ENCODE measurements at regions not wholly inside any gene's neighbourhood (a gene's known extent, or its start where the extent isn't known, plus 50 kb on each side); places are given as distances from the start of the nearest gene placed in this dataset.

DNA sequence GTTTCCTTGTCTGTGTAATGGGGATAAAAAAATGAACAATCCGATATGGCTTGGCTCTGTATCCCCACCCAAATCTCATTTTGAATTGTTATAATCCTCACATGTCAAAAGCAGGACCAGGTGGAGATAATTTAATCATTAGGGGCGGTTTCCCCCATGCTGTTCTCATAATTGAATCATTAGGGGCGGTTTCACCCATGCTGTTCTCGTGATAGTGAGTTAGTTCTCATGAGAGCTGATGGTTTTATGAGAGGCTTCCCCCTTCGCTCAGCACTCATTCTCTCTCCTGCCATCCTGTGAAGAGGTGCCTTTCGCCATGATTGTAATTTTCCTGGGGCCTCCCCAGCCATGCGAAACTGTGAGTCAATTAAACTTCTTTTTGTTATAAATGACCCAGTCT, 633.5 kb downstream of the RAPGEF2 start:
- H3K9ac ChIP-seq (ENCODE audit: insufficient read depth, low read depth, low read length) = no peak overlapping the region
- no peak for FAIRE-seq
- no TSS peak for BruUV-seq (replicated peaks)
- no peaks in the 10 kb centered on the region for H3K79me2 ChIP-seq (ENCODE audit: insufficient read depth, low read length)
- TF ChIP-seq SALL1 (CRISPR knock-in tag; IDR thresholded peaks at IDR 0.05) (no peak), FIP1L1 (IDR thresholded peaks at IDR 0.05; ENCODE audit: borderline replicate concordance, insufficient read depth, low read depth, low read length) (no peak)
- in situ Hi-C loops (cut with HindIII; ENCODE audit: extremely low pct_ligation_motif_present, low pct_unique_long_range_greater_than_20kb) = no loop called here
- no peaks in the 10 kb centered on the region for H3K4me1 ChIP-seq (ENCODE audit: insufficient read depth, low read length)
- CTCF ChIA-PET (ENCODE audit: low intra/inter-chr PET ratio, low total read pairs) = no interaction called here
- WGBS (ENCODE audit: low lambda C conversion rate) = 5% methylated on average over 6 of the region's 7 CpGs
- no peak for DNase-seq (ENCODE audit: low spot score)
- H2AFZ ChIP-seq (ENCODE audit: low read length) = no peak overlapping the region
- no peak overlapping the region for H3K4me2 ChIP-seq (ENCODE audit: low read depth, low read length)
- intact Hi-C loops (cut with micrococcal nuclease; ENCODE audit: unreplicated experiment) = no loop called here
- no peaks in the 10 kb centered on the region for H3K36me3 ChIP-seq (replicated peaks in 1 of 2; ENCODE audit: control insufficient read depth in 1 of 2, insufficient read depth in 2 of 2, low read length in 2 of 2)
- H3K4me3 ChIP-seq (replicated peaks in 1 of 3; ENCODE audit: insufficient read depth in 1 of 3, low read depth in 2 of 3, low read length in 3 of 3) = no peak overlapping the region
- H3K27ac ChIP-seq (ENCODE audit: extremely low read length, insufficient read depth, low read length) = no peak overlapping the region
- no peaks in the 10 kb centered on the region for H3K9me3 ChIP-seq (ENCODE audit: low read length)
- no peaks in the 10 kb centered on the region for H4K20me1 ChIP-seq (ENCODE audit: insufficient read depth, low read length)
- POLR2A ChIA-PET = no interaction called here
- no peaks in the 10 kb centered on the region; a peak in 1 of 5 replicates for H3K27me3 ChIP-seq (ENCODE audit: control insufficient read depth in 1 of 2, insufficient read depth in 2 of 2, low read length in 2 of 2)
- ATAC-seq = no peak

DNA sequence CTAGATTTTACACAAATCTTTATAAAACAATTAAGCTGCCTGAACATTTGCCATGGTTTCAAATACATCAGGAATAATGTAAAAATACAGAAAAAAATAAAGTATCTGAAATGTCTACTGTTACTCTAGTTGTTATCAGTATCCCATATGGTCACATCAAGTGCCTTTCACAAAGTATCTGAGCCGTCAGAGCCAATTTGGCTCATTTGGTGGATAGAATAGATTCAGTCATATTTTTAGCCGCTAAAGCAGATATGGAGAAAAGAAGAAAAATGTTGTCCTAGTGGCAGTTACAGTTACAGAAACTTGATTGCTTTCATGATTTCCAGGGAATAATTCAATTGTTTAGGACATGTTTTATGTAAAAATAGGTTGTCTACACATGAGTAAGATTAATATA, 641.1 kb downstream of the RAPGEF2 start:
- Histone ChIP-seq H3K4me3 (replicated peaks in 1 of 3; ENCODE audit: insufficient read depth in 1 of 3, low read depth in 2 of 3, low read length in 3 of 3) (no peak overlapping the region), H3K79me2 (ENCODE audit: insufficient read depth, low read length) (no peaks in the 10 kb centered on the region), H4K20me1 (ENCODE audit: insufficient read depth, low read length) (no peaks in the 10 kb centered on the region), H3K4me1 (ENCODE audit: insufficient read depth, low read length) (no peaks in the 10 kb centered on the region), H3K27ac (ENCODE audit: extremely low read length, insufficient read depth, low read length) (no peak overlapping the region), H3K27me3 (ENCODE audit: control insufficient read depth in 1 of 2, insufficient read depth in 2 of 2, low read length in 2 of 2) (no peaks in the 10 kb centered on the region; a peak in 1 of 5 replicates), H3K9me3 (ENCODE audit: low read length) (no peaks in the 10 kb centered on the region), H3K9ac (ENCODE audit: insufficient read depth, low read depth, low read length) (no peak overlapping the region), H3K36me3 (replicated peaks in 1 of 2; ENCODE audit: control insufficient read depth in 1 of 2, insufficient read depth in 2 of 2, low read length in 2 of 2) (no peaks in the 10 kb centered on the region), H2AFZ (ENCODE audit: low read length) (no peak overlapping the region), H3K4me2 (ENCODE audit: low read depth, low read length) (no peak overlapping the region)
- no TSS peak for BruUV-seq (replicated peaks)
- FAIRE-seq = no peak
- intact Hi-C loops (cut with micrococcal nuclease; ENCODE audit: unreplicated experiment) (no loop called here), in situ Hi-C loops (cut with HindIII; ENCODE audit: extremely low pct_ligation_motif_present, low pct_unique_long_range_greater_than_20kb) (no loop called here)
- CTCF ChIA-PET (ENCODE audit: low intra/inter-chr PET ratio, low total read pairs) = no interaction called here
- no peak for ATAC-seq
- WGBS (ENCODE audit: low lambda C conversion rate) = 2% methylated on average over 2 of the region's 2 CpGs
- POLR2A ChIA-PET = no interaction called here
- DNase-seq (ENCODE audit: low spot score) = no peak
- no peak for TF ChIP-seq HCFC1 (IDR thresholded peaks at IDR 0.05; ENCODE audit: low read depth, low read length)
- TF ChIP-seq NR2C2 (CRISPR knock-in tag; IDR thresholded peaks at IDR 0.05; ENCODE audit: borderline replicate concordance) = no peak
- TF ChIP-seq, protein P1, sequence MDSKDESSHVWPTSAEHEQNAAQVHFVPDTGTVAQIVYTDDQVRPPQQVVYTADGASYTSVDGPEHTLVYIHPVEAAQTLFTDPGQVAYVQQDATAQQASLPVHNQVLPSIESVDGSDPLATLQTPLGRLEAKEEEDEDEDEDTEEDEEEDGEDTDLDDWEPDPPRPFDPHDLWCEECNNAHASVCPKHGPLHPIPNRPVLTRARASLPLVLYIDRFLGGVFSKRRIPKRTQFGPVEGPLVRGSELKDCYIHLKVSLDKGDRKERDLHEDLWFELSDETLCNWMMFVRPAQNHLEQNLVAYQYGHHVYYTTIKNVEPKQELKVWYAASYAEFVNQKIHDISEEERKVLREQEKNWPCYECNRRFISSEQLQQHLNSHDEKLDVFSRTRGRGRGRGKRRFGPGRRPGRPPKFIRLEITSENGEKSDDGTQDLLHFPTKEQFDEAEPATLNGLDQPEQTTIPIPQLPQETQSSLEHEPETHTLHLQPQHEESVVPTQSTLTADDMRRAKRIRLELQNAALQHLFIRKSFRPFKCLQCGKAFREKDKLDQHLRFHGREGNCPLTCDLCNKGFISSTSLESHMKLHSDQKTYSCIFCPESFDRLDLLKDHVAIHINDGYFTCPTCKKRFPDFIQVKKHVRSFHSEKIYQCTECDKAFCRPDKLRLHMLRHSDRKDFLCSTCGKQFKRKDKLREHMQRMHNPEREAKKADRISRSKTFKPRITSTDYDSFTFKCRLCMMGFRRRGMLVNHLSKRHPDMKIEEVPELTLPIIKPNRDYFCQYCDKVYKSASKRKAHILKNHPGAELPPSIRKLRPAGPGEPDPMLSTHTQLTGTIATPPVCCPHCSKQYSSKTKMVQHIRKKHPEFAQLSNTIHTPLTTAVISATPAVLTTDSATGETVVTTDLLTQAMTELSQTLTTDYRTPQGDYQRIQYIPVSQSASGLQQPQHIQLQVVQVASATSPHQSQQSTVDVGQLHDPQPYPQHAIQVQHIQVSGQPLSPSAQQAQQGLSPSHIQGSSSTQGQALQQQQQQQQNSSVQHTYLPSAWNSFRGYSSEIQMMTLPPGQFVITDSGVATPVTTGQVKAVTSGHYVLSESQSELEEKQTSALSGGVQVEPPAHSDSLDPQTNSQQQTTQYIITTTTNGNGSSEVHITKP (CRISPR knock-in tag; IDR thresholded peaks at IDR 0.05; ENCODE audit: low read depth) = no peak
- no peak for TF ChIP-seq ZNF549 (CRISPR knock-in tag; IDR thresholded peaks at IDR 0.05)
- no peak for TF ChIP-seq ZNF256 (CRISPR knock-in tag; conservative IDR thresholded peaks at IDR 0.05)
- no peak for TF ChIP-seq ZBTB20 (CRISPR knock-in tag; IDR thresholded peaks at IDR 0.05; ENCODE audit: borderline replicate concordance, low read depth)
- no peak for TF ChIP-seq ZNF232 (CRISPR knock-in tag; IDR thresholded peaks at IDR 0.05; ENCODE audit: borderline replicate concordance)
- TF ChIP-seq ZNF44 (CRISPR knock-in tag; IDR thresholded peaks at IDR 0.05) = no peak
- TF ChIP-seq NFKBIZ (CRISPR knock-in tag; IDR thresholded peaks at IDR 0.05) = no peak
- TF ChIP-seq TOPORS (CRISPR knock-in tag; IDR thresholded peaks at IDR 0.05) = no peak
